ENCODE measurements at regions not wholly inside any gene's neighbourhood (a gene's known extent, or its start where the extent isn't known, plus 50 kb on each side); places are given as distances from the start of the nearest gene placed in this dataset.

GRCh38 chr12:107967170-107967569 is 161.9 kb upstream of the WSCD2 start:
- Mint-ChIP-seq H3K9me3 (no peaks in the 10 kb centered on the region), H3K4me3 (no peak overlapping the region), H3K27me3 (ENCODE audit: insufficient read depth) (peaks cover 22% of the 10 kb centered on the region), H3K27ac (no peak overlapping the region), H3K4me1 (no peaks in the 10 kb centered on the region), H3K36me3 (ENCODE audit: low read depth) (no peaks in the 10 kb centered on the region)
- Histone ChIP-seq H3K4me3 (ENCODE audit: low read length) (no peak overlapping the region), H3K27me3 (ENCODE audit: control insufficient read depth, insufficient read depth, low read length, poor library complexity, severe bottlenecking) (peaks cover 37% of the 10 kb centered on the region), H3K9me3 (ENCODE audit: control insufficient read depth, low read length) (peaks cover 5% of the 10 kb centered on the region), H3K27ac (ENCODE audit: low read depth, low read length) (no peak overlapping the region), H3K9ac (ENCODE audit: extremely low read depth, low read length, poor library complexity, severe bottlenecking) (no peak overlapping the region), H3K4me1 (ENCODE audit: control insufficient read depth, insufficient read depth, low read length) (no peaks in the 10 kb centered on the region), H3K36me3 (ENCODE audit: control insufficient read depth, insufficient read depth, low read length) (no peaks in the 10 kb centered on the region)
- WGBS, 2 experiments (ENCODE audit: insufficient coverage in 1 of 2, insufficient read length in 1 of 2) = 90% methylated on average over 4 of the region's 4 CpGs; no CpG with 5 or more reads in 1 of the 2 experiments
- TF ChIP-seq CTCF (conservative IDR thresholded peaks at IDR 0.05) = no peak
- no peak for DNase-seq

GRCh38 chr12:107973950-107974349 is 155.1 kb upstream of the WSCD2 start:
- peaks cover 27% of the 10 kb centered on the region for H3K27me3 Mint-ChIP-seq (ENCODE audit: insufficient read depth)
- H3K9me3 Mint-ChIP-seq = peaks cover 8% of the 10 kb centered on the region
- Histone ChIP-seq H3K9me3 (ENCODE audit: control insufficient read depth, low read length) (peaks cover 8% of the 10 kb centered on the region), H3K4me3 (ENCODE audit: low read length) (no peak overlapping the region), H3K9ac (ENCODE audit: extremely low read depth, low read length, poor library complexity, severe bottlenecking) (no peak overlapping the region), H3K27ac (ENCODE audit: low read depth, low read length) (no peak overlapping the region), H3K36me3 (ENCODE audit: control insufficient read depth, insufficient read depth, low read length) (no peaks in the 10 kb centered on the region), H3K27me3 (ENCODE audit: control insufficient read depth, insufficient read depth, low read length, poor library complexity, severe bottlenecking) (peaks cover 25% of the 10 kb centered on the region), H3K4me1 (ENCODE audit: control insufficient read depth, insufficient read depth, low read length) (no peaks in the 10 kb centered on the region)
- no peaks in the 10 kb centered on the region for H3K36me3 Mint-ChIP-seq (ENCODE audit: low read depth)
- TF ChIP-seq CTCF (conservative IDR thresholded peaks at IDR 0.05) = no peak
- H3K4me3 Mint-ChIP-seq = no peak overlapping the region
- no peak overlapping the region for H3K27ac Mint-ChIP-seq
- H3K4me1 Mint-ChIP-seq = no peaks in the 10 kb centered on the region
- no peak for DNase-seq

GRCh38 chr12:107976331-107976730 is 152.8 kb upstream of the WSCD2 start:
- DNase-seq = no peak
- Mint-ChIP-seq H3K27ac (no peak overlapping the region), H3K9me3 (peaks cover 8% of the 10 kb centered on the region), H3K4me3 (no peak overlapping the region), H3K27me3 (ENCODE audit: insufficient read depth) (peaks cover 42% of the 10 kb centered on the region), H3K36me3 (ENCODE audit: low read depth) (no peaks in the 10 kb centered on the region), H3K4me1 (no peaks in the 10 kb centered on the region)
- Histone ChIP-seq H3K9me3 (ENCODE audit: control insufficient read depth, low read length) (peaks cover 8% of the 10 kb centered on the region), H3K4me1 (ENCODE audit: control insufficient read depth, insufficient read depth, low read length) (no peaks in the 10 kb centered on the region), H3K4me3 (ENCODE audit: low read length) (no peak overlapping the region), H3K9ac (ENCODE audit: extremely low read depth, low read length, poor library complexity, severe bottlenecking) (no peak overlapping the region), H3K27me3 (ENCODE audit: control insufficient read depth, insufficient read depth, low read length, poor library complexity, severe bottlenecking) (peaks cover 43% of the 10 kb centered on the region), H3K27ac (ENCODE audit: low read depth, low read length) (no peak overlapping the region), H3K36me3 (ENCODE audit: control insufficient read depth, insufficient read depth, low read length) (no peaks in the 10 kb centered on the region)
- no peak for TF ChIP-seq CTCF (conservative IDR thresholded peaks at IDR 0.05)
